ENCODE measurements at regions not wholly inside any gene's neighbourhood (a gene's known extent, or its start where the extent isn't known, plus 50 kb on each side); places are given as distances from the start of the nearest gene placed in this dataset.

DNA sequence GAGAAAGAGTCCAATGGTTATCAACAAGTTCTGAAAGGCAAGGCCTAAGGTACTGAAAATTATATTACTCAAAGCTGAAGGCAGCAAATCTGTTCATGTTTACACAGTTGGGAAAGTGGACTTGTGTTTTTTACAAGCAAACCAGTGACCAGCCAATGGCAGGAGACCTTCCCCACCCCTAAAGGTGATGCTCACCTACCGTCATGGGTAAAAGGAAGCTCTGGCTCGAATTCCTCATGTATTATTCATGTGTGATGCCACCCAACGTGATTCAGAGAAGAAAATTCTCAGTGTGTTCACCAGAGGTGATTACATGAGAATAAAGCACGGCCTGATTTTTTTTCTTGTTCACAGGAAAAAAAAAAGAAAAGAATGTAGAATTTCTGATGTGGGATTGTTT is 1161.2 kb upstream of the SEL1L start:
- 59% methylated on average over 4 of the region's 4 CpGs for WGBS
- Histone ChIP-seq H3K4me3 (no peak overlapping the region), H3K27me3 (no peaks in the 10 kb centered on the region), H3K36me3 (no peaks in the 10 kb centered on the region), H3K27ac (no peak overlapping the region), H3K9me3 (no peaks in the 10 kb centered on the region), H3K4me1 (peaks cover 3% of the 10 kb centered on the region)
- TF ChIP-seq, protein P1, sequence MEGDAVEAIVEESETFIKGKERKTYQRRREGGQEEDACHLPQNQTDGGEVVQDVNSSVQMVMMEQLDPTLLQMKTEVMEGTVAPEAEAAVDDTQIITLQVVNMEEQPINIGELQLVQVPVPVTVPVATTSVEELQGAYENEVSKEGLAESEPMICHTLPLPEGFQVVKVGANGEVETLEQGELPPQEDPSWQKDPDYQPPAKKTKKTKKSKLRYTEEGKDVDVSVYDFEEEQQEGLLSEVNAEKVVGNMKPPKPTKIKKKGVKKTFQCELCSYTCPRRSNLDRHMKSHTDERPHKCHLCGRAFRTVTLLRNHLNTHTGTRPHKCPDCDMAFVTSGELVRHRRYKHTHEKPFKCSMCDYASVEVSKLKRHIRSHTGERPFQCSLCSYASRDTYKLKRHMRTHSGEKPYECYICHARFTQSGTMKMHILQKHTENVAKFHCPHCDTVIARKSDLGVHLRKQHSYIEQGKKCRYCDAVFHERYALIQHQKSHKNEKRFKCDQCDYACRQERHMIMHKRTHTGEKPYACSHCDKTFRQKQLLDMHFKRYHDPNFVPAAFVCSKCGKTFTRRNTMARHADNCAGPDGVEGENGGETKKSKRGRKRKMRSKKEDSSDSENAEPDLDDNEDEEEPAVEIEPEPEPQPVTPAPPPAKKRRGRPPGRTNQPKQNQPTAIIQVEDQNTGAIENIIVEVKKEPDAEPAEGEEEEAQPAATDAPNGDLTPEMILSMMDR (IDR thresholded peaks at IDR 0.05), result no peak
- no peak for TF ChIP-seq POLR2AphosphoS5 (IDR thresholded peaks at IDR 0.05)
- no peak for TF ChIP-seq POLR2A (IDR thresholded peaks at IDR 0.05)
- no peak for TF ChIP-seq EP300 (IDR thresholded peaks at IDR 0.05)
- no peak for DNase-seq (ENCODE audit: low spot score in 2 of 2)

- no peak overlapping the region for H3K4me3 ChIP-seq
These were observed 1170.6 kb upstream of the SEL1L start for GRCh38 chr14:82704218-82704617.

GRCh38 chr14:82710267-82710841 is 1176.7 kb upstream of the SEL1L start:
- Histone ChIP-seq H3K4me1 (no peaks in the 10 kb centered on the region), H3K4me3 (no peak overlapping the region), H3K27ac (no peak overlapping the region), H3K36me3 (no peaks in the 10 kb centered on the region), H3K27me3 (no peaks in the 10 kb centered on the region), H3K9me3 (peaks cover 3% of the 10 kb centered on the region)
- TF ChIP-seq, protein P1 (IDR thresholded peaks at IDR 0.05), result peak in 1 of 2 donors; percentile 71
- no peak for TF ChIP-seq POLR2A (IDR thresholded peaks at IDR 0.05)
- WGBS, result 22% methylated on average over 4 of the region's 4 CpGs
- no peak for DNase-seq (ENCODE audit: low spot score in 2 of 2)

More at GRCh38 chr14:82704218-82704617, 1170.6 kb upstream of the SEL1L start:
- WGBS, result 68% methylated on average over 4 of the region's 4 CpGs
- Histone ChIP-seq H3K36me3 (no peaks in the 10 kb centered on the region), H3K27me3 (no peaks in the 10 kb centered on the region), H3K9me3 (no peaks in the 10 kb centered on the region), H3K27ac (no peak overlapping the region), H3K4me1 (no peaks in the 10 kb centered on the region)
- DNase-seq (ENCODE audit: low spot score in 2 of 2), result no peak
- no peak for TF ChIP-seq EP300 (IDR thresholded peaks at IDR 0.05)
- TF ChIP-seq POLR2A (IDR thresholded peaks at IDR 0.05), result no peak
- TF ChIP-seq POLR2AphosphoS5 (IDR thresholded peaks at IDR 0.05), result no peak
- TF ChIP-seq, protein P1 (IDR thresholded peaks at IDR 0.05), result no peak

DNA sequence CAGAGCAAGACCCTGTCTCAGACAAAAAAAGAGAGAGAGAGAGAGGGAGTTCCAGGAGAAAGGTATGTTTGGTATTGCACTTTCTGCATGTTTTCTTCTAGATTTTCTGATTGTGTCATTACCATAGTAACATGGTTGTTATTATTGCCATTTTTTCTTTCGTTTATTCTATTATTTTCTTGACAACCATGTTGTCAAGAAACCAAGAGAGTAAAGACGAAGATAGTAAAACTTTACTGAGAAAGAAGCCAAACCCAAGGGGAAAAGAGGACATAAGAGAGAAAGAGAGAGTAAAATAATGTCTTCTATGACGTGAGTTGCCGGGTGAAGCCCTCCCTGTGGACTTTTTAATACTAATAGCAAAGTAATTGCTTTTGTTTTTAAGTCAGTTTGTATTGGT is 1186.0 kb upstream of the SEL1L start:
- Histone ChIP-seq H3K9me3 (no peaks in the 10 kb centered on the region), H3K27ac (no peak overlapping the region), H3K4me1 (peaks cover 9% of the 10 kb centered on the region), H3K27me3 (no peaks in the 10 kb centered on the region), H3K36me3 (no peaks in the 10 kb centered on the region), H3K4me3 (no peak overlapping the region)
- TF ChIP-seq, protein P1 (IDR thresholded peaks at IDR 0.05), result no peak
- TF ChIP-seq EP300 (IDR thresholded peaks at IDR 0.05), result no peak
- TF ChIP-seq POLR2A (IDR thresholded peaks at IDR 0.05), result no peak
- no peak for TF ChIP-seq POLR2AphosphoS5 (IDR thresholded peaks at IDR 0.05)
- WGBS, result 50% methylated on average over 4 of the region's 4 CpGs
- DNase-seq (ENCODE audit: low spot score in 2 of 2), result no peak

GRCh38 chr14:82720431-82720830 is 1186.8 kb upstream of the SEL1L start:
- WGBS, result 62% methylated on average over 3 of the region's 3 CpGs
- DNase-seq (ENCODE audit: low spot score in 2 of 2), result no peak
- Histone ChIP-seq H3K9me3 (no peaks in the 10 kb centered on the region), H3K27ac (no peak overlapping the region), H3K4me1 (peaks cover 9% of the 10 kb centered on the region), H3K36me3 (no peaks in the 10 kb centered on the region), H3K27me3 (no peaks in the 10 kb centered on the region), H3K4me3 (no peak overlapping the region)
- no peak for TF ChIP-seq POLR2AphosphoS5 (IDR thresholded peaks at IDR 0.05)
- no peak for TF ChIP-seq POLR2A (IDR thresholded peaks at IDR 0.05)
- TF ChIP-seq, protein P1 (IDR thresholded peaks at IDR 0.05), result no peak
- no peak for TF ChIP-seq EP300 (IDR thresholded peaks at IDR 0.05)
